ENCODE measurements at regions not wholly inside any gene's neighbourhood (a gene's known extent, or its start where the extent isn't known, plus 50 kb on each side); places are given as distances from the start of the nearest gene placed in this dataset.
A peak's percentile ranks its signal among the peaks of the same experiment; 100 is the strongest.

GRCh38 chr3:16031434-16031833, 143.0 kb upstream of the GALNT15 start:
- WGBS, 2 donors (ENCODE audit: low coverage in 1 of 2): 90 to 92% methylated on average over 2 of the region's 2 CpGs
- H3K36me3 ChIP-seq: no peaks in the 10 kb centered on the region
- H3K27ac ChIP-seq: no peak overlapping the region
- H3K27me3 ChIP-seq: no peaks in the 10 kb centered on the region
- no peak for TF ChIP-seq POLR2AphosphoS5 (IDR thresholded peaks at IDR 0.05)
- TF ChIP-seq EP300 (IDR thresholded peaks at IDR 0.05; ENCODE audit: low read depth): no peak
- TF ChIP-seq POLR2A (IDR thresholded peaks at IDR 0.05): no peak
- TF ChIP-seq, protein P1, sequence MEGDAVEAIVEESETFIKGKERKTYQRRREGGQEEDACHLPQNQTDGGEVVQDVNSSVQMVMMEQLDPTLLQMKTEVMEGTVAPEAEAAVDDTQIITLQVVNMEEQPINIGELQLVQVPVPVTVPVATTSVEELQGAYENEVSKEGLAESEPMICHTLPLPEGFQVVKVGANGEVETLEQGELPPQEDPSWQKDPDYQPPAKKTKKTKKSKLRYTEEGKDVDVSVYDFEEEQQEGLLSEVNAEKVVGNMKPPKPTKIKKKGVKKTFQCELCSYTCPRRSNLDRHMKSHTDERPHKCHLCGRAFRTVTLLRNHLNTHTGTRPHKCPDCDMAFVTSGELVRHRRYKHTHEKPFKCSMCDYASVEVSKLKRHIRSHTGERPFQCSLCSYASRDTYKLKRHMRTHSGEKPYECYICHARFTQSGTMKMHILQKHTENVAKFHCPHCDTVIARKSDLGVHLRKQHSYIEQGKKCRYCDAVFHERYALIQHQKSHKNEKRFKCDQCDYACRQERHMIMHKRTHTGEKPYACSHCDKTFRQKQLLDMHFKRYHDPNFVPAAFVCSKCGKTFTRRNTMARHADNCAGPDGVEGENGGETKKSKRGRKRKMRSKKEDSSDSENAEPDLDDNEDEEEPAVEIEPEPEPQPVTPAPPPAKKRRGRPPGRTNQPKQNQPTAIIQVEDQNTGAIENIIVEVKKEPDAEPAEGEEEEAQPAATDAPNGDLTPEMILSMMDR (IDR thresholded peaks at IDR 0.05): no peak
- intact Hi-C loops (cut with DNase I; ENCODE audit: low total_unique reads): no loop called here
- DNase-seq: no peak
- H3K4me3 ChIP-seq: no peak overlapping the region
- in situ Hi-C loops (cut with MboI; ENCODE audit: low pct_ligation_motif_present in 1 of 4, low pct_unique_long_range_greater_than_20kb in 1 of 4, low sequenced_read_pairs in 3 of 4): loop anchor here in 2 of 4 donors (25.0 kb wide), 2 partner anchors 506 to 531 kb away; no protein-coding TSS in a partner anchor
- no peaks in the 10 kb centered on the region for H3K4me1 ChIP-seq
- no peaks in the 10 kb centered on the region for H3K9me3 ChIP-seq

DNA sequence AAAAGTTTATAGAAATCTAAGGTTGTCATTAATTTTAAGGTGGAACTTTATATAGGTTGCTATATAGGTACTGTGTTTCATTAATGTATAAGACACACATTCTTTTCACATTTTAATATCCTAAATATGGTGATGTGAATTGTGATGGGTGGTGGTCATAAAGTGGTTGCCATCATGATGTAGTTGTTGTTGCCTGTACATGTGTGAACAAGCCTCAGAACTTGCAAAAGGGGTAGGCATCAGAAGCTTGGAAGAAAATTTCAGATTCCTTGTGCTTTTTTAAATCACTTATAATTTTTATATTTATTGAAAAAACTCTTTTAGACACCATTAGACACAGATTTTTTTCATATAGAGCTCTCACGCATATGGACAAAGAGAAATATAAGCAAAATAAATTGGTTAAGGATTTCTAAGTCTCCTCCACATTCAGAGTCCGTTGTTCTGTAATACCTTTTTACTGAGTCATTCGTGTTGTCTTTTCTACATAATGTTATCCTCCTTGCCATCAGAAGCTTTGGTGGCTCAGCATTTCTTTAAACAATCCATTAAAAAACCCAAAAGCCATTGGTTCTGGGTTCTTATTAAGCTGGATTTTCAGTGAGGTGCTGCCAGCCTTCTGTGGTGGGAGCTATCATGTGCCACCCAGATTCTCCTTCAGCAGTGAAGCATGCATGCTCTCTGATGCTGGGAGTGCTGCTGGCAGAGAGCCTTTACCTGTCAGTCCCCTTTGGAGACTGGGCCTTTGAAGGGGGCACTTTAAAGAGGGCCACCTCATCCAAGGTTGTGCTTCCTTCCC, 140.4 kb upstream of the GALNT15 start:
- no peak overlapping the region for H3K4me3 ChIP-seq
- DNase-seq: no peak
- H3K27ac ChIP-seq: no peak overlapping the region
- H3K4me1 ChIP-seq: no peaks in the 10 kb centered on the region
- WGBS, 2 donors (ENCODE audit: low coverage in 1 of 2): 80 to 84% methylated on average over 3 of the region's 3 CpGs
- intact Hi-C loops (cut with DNase I; ENCODE audit: low total_unique reads) (no loop called here), in situ Hi-C loops (cut with MboI; ENCODE audit: low pct_ligation_motif_present in 1 of 4, low pct_unique_long_range_greater_than_20kb in 1 of 4, low sequenced_read_pairs in 3 of 4) (loop anchor here in 2 of 4 donors (25.0 kb wide), 2 partner anchors 503 to 528 kb away; no protein-coding TSS in a partner anchor)
- H3K9me3 ChIP-seq: no peaks in the 10 kb centered on the region
- TF ChIP-seq, protein P1 (IDR thresholded peaks at IDR 0.05): no peak
- TF ChIP-seq EP300 (IDR thresholded peaks at IDR 0.05; ENCODE audit: low read depth): no peak
- TF ChIP-seq POLR2AphosphoS5 (IDR thresholded peaks at IDR 0.05): no peak
- no peak for TF ChIP-seq POLR2A (IDR thresholded peaks at IDR 0.05)
- no peaks in the 10 kb centered on the region for H3K36me3 ChIP-seq
- H3K27me3 ChIP-seq: no peaks in the 10 kb centered on the region

DNA sequence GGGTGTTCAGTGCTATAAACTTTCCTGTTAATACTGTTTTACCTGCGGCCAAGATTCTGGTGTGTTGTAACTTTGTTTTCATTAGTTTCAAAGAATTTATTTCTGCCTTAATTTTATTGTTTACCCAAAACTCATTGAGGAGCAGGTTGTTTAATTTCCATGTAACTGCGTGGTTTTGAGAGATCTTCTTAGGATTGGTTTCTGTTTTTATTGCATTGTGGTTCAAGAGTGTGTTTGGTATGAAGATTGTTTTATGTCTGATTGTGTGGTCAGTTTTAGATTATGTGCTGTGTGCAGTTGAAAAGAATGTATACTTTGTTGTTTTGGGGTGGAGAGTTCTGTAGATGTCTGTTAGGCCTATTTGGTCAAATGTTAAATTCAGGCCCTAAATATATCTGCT, 133.5 kb upstream of the GALNT15 start:
- Histone ChIP-seq H3K4me1 (no peaks in the 10 kb centered on the region), H3K4me3 (no peak overlapping the region), H3K36me3 (no peaks in the 10 kb centered on the region), H3K27ac (no peak overlapping the region), H3K27me3 (no peaks in the 10 kb centered on the region), H3K9me3 (no peaks in the 10 kb centered on the region)
- 61 to 82% methylated on average over 2 of the region's 2 CpGs for WGBS, 2 donors (ENCODE audit: low coverage in 1 of 2)
- intact Hi-C loops (cut with DNase I; ENCODE audit: low total_unique reads) (no loop called here), in situ Hi-C loops (cut with MboI; ENCODE audit: low pct_ligation_motif_present in 1 of 4, low pct_unique_long_range_greater_than_20kb in 1 of 4, low sequenced_read_pairs in 3 of 4) (loop anchor here in 3 of 4 donors (10.0 to 25.0 kb wide), 3 partner anchors 204 to 521 kb away; no protein-coding TSS in a partner anchor)
- no peak for DNase-seq
- TF ChIP-seq POLR2AphosphoS5 (IDR thresholded peaks at IDR 0.05) (no peak), POLR2A (IDR thresholded peaks at IDR 0.05) (no peak), EP300 (IDR thresholded peaks at IDR 0.05; ENCODE audit: low read depth) (no peak)
- TF ChIP-seq, protein P1 (IDR thresholded peaks at IDR 0.05): no peak

DNA sequence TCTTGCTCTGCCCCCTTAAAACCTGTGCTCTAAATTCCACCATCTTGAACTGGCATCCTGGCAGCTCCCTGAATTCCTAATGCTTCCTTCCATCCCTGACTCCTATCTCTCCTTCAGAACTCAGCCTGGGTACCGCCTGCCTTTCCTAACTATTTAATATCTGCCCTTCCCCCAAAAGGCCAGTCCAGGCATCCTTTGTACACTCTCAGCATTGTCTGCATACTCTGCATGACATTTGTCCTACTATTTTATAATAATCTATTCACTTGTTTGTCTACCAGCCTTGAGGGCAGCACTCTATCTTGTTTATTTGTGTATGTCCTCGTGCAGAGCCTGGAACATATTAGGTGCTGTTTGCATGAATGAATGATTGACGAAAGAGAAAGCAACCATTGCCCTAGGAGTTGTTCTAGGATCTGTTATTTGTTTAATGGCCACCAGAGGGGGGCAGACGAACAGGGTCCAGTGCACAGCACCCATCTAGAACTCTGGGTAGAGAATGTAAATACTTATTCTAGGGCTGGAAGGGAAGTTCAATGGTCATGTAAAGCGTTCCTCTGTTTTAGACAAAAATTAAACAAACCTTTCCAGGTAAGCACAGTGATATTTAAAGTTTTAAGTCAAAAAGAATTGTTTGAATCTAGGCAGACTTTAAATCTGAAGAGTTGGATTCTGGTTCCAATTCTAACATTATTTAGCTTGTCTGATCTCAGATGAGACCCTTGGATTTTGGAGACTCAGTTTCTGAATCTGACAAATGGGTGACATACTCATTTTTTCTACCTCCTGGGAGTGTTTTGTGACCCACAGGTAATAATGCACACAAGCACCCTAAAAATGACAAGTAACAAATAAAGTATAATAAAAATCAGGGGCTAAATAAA, 125.8 kb upstream of the GALNT15 start:
- intact Hi-C loops (cut with DNase I; ENCODE audit: low total_unique reads) (no loop called here), in situ Hi-C loops (cut with MboI; ENCODE audit: low pct_ligation_motif_present in 1 of 4, low pct_unique_long_range_greater_than_20kb in 1 of 4, low sequenced_read_pairs in 3 of 4) (loop anchor here in 3 of 4 donors (10.0 to 25.0 kb wide), 3 partner anchors 196 to 514 kb away; no protein-coding TSS in a partner anchor)
- Histone ChIP-seq H3K4me1 (no peaks in the 10 kb centered on the region), H3K27ac (no peak overlapping the region), H3K4me3 (peak overlapping the region in 1 of 4 donors; percentile 25), H3K36me3 (no peaks in the 10 kb centered on the region), H3K27me3 (no peaks in the 10 kb centered on the region), H3K9me3 (no peaks in the 10 kb centered on the region)
- TF ChIP-seq, protein P1 (IDR thresholded peaks at IDR 0.05): peak; percentile 74 to 88 (median 81)
- TF ChIP-seq EP300 (IDR thresholded peaks at IDR 0.05; ENCODE audit: low read depth): no peak
- 0 to 8% methylated on average over 3 to 5 of the region's 5 CpGs for WGBS, 2 donors (ENCODE audit: low coverage in 1 of 2)
- DNase-seq: peak; percentile 50

Data from transverse colon (tissue), 4 donors.